ENCODE measurements at regions not wholly inside any gene's neighbourhood (a gene's known extent, or its start where the extent isn't known, plus 50 kb on each side); places are given as distances from the start of the nearest gene placed in this dataset.

DNA sequence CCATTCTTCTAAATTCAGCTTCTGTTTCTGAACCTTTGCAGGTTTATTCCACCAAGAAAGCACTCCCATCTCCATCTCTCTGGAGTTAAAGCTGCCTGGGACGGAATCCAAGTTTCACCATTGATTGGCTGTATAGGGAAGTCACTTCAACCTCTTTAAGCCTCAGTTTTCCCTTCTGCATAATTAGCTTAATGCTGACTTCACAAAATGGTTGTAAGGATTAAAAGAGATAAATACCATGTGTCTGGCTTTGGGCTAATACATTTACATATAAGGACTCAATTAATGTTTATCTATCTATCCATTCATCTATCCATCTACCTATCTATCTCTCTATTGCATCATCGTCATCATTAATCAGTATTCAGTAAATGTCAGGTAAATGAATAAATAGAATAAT lies 629.6 kb upstream of the MGMT start:
- DNase-seq: no peak

DNA sequence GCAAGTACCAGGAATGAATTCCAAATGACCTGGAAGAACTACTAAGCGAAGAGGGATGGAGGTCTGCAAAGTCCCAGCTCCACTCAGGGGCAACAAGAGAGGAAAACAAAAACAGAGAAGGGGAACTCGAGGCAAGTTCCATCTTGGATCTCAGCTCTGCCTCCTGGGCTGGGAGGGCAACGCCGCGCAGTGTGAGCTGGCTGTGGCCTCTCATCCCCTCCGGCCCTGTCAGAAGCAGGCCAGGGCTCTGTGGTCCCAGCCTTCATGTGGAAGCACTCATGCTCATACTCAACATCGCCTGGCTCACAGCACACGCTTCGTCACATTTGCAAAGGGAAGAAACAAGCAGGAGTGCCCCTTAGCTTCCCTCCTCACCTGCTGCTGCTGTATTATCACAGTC lies 627.9 kb upstream of the MGMT start:
- no peak for DNase-seq

DNA sequence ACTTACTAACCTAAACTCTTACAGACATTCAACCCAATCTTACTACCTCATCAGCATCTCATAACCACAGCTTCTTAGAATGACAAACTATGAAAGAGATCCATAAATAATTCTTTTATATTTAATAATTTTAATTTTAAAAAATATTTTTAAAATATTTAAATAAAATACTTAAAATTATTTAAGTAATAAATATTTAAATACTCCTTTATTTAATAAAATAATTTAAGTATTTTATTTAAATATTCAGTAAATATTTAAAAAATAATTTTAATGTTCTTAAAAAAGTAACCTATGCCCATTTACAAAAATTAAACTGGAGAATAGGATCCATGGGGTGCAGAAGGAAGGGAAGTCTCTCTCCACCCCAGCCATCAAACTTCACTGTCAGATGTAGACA lies 627.3 kb upstream of the MGMT start:
- DNase-seq: no peak

DNA sequence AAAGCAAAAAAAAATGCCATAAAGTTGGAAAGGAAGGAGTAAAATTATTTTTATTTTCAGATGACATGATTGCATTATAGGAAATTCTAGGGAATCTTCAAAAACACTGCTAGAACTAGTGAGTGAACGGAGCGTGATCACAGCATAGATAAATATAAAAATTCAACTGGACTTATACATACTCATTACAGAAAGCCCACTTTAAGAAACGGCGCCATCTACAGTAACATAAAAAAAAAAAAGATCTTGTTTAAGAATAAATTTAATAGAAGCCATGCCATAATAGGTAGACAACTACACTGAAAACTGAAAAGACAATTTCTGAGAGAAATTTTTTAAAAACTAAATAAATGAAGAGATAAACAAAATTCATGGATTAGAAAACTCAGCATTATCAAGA lies 623.1 kb upstream of the MGMT start:
- DNase-seq: no peak

GRCh38 chr10:128846927-128847326 lies 620.1 kb upstream of the MGMT start:
- DNase-seq: no peak

DNA sequence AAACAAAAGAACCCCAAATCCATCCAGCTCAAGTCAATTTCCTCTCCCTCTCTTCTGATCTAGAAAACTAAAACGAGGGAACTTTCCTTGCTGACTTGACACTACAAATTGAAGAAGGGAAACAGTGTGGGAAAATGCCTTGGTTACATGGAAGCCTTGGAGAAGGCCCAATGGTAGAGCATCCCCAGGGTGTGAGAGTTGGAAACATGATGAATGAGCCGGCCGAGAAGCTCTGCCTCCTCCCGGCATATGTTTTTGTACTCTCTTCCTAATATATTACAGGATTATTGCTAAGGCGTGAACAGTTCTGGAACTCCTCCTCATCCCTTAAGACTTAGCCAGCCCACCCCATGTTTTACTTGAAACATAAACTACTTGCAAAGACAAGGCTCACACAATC lies 618.2 kb upstream of the MGMT start:
- no peak for DNase-seq

- no peak for DNase-seq
Measured at GRCh38 chr10:128850647-128851046, 616.4 kb upstream of the MGMT start.

- DNase-seq: no peak
Measured at GRCh38 chr10:128851281-128851680, 615.8 kb upstream of the MGMT start.

DNA sequence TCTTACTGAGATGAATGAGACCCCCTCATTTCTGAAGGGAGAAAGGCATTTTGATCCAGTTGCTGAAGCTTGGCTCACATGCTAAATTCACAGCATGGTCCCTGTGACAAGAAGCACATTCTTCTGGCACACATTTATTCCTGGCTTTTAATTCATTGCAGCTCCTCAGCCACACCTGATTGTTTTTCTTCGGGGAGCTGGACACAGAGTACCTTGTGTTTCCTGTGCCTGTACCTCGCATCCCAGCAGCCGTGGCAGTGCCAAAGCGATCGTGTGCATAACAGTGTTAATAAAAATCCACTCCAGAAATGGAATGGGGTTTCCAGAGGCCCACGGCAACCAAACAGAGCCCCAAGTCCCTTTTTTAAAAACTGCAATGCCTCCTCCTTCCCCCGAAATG lies 615.3 kb upstream of the MGMT start:
- no peak for DNase-seq

DNA sequence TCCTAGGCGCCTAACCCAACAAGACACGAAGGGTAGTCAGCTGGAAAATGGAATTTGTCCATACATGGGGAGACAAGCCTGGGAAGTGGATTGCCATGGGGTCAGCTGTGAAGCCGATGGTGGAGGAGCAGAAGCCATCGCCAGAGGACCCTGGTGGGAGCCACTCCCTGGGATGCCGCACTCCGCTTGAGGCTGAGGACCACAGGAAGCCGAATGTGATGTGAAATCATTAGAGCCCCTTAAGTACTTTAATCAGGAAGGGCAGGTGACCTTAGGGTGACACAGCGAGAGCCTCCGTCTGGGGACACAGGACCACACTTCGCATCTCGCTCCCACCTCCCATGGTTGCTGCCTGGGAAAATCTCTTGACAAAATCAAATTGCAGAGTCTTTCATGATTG lies 614.6 kb upstream of the MGMT start:
- DNase-seq: no peak

DNA sequence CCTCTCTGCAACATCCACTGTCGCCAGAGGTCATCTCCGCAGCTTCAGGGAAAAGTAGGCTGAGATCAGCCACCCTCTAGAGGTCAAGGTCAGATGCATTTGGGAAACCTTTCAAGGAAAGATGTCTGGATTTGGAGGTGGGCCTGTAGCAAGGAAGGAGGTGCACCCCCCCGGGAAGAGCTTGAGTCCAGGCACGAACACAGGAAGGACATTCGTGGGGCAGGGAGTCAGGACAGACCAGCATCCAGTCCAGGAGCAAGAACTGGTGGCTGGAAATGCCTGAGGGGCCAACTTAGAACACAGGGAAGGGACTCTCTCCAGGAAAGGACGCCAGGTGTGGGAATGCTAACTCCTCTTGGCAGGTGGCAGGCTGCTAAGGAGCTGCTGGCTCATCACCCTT lies 614.1 kb upstream of the MGMT start:
- no peak for DNase-seq

- no peak for DNase-seq
Measured at GRCh38 chr10:128853537-128853936, 613.5 kb upstream of the MGMT start.

DNA sequence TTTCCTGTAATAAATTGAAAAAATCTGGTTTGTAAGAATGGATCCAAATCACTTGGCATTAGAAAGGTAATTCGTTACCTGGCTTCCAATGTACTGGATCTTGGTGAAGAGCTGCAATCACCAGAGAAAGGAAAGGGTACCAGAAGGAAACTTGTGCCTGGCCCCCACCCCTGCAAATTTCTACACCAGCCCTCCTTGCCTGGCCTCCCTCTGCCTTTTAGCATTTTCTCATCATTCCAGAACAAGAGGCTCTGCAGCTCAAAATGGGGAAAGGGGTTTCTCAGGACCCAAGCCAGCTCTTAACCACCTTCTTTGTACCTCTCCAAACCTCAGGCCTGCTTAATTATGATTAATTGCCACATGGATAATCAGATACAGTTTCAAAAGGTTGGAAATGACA lies 612.8 kb upstream of the MGMT start:
- no peak for DNase-seq

- no peak for DNase-seq
Measured at GRCh38 chr10:128854963-128855362, 612.1 kb upstream of the MGMT start.

- no peak for DNase-seq
Measured at GRCh38 chr10:128855618-128856428, 611.2 kb upstream of the MGMT start.

- no peak for DNase-seq
Measured at GRCh38 chr10:128859738-128860386, 607.2 kb upstream of the MGMT start.

DNA sequence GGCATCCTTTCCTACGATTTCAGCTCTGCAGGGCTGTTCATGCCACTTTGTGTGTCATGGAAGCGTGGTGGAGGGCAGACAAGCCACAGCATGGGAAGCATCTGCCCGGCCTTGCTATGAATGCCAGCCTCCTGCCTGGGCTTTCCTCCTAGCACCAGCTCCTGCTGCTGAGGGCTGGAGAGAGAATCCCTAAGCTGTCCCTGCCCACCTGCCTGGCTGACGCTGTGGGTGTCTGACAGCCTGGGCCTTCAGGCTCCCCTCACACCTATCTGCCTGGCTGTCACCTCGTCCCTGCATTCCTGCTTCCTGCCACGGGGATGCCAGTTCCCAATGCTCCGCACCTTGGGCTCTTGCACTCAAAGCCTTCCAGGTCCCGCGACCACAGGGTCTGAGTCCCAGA lies 606.5 kb upstream of the MGMT start:
- DNase-seq: no peak

- DNase-seq: no peak
Measured at GRCh38 chr10:128861018-128861901, 605.8 kb upstream of the MGMT start.

GRCh38 chr10:128863411-128863810 lies 603.6 kb upstream of the MGMT start:
- DNase-seq: no peak

- no peak for DNase-seq
Measured at GRCh38 chr10:128863823-128864405, 603.1 kb upstream of the MGMT start.

- DNase-seq: no peak
Measured at GRCh38 chr10:128864554-128865295, 602.3 kb upstream of the MGMT start.

GRCh38 chr10:128865436-128866195 lies 601.4 kb upstream of the MGMT start:
- DNase-seq: no peak

Data from stimulated activated CD4-positive, alpha-beta T cell treated with anti-CD3 and anti-CD28 coated beads, Interleukin-4, amount 100 ng/mL, for 1 hour (primary cell).